Renal cortical epithelial cell (primary cell): ENCODE measurements at regions not wholly inside any gene's neighbourhood (a gene's known extent, or its start where the extent isn't known, plus 50 kb on each side); places are given as distances from the start of the nearest gene placed in this dataset.

ENCODE experiments used
- DNase-seq: peaks from one replicate; pipeline ENCODE4 v3.0.0-alpha.2; 2011; ENCODE audit warnings: low read depth

- DNase-seq = no peak
These were observed 1342.4 kb upstream of the TENM3 start for GRCh38 chr4:180900781-180901180.

GRCh38 chr4:180909279-180909678, 1333.9 kb upstream of the TENM3 start:
- DNase-seq = peak; percentile 14

GRCh38 chr4:180913750-180914149, 1329.5 kb upstream of the TENM3 start:
- peak; percentile 97 for DNase-seq

- DNase-seq = peak; percentile 52
These were observed 1319.7 kb upstream of the TENM3 start for GRCh38 chr4:180923486-180923885.

- peak; percentile 28 for DNase-seq
These were observed 1317.4 kb upstream of the TENM3 start for GRCh38 chr4:180925805-180926204.

- no peak for DNase-seq
These were observed 1316.9 kb upstream of the TENM3 start for GRCh38 chr4:180926277-180926676.

- no peak for DNase-seq
These were observed 1310.7 kb upstream of the TENM3 start for GRCh38 chr4:180932370-180933001.

GRCh38 chr4:180937083-180937482, 1306.1 kb upstream of the TENM3 start:
- no peak for DNase-seq

- DNase-seq = no peak
These were observed 1302.5 kb upstream of the TENM3 start for GRCh38 chr4:180940680-180941079.

GRCh38 chr4:180942367-180942916, 1300.8 kb upstream of the TENM3 start:
- DNase-seq = no peak

GRCh38 chr4:180946188-180946587, 1297.0 kb upstream of the TENM3 start:
- no peak for DNase-seq

GRCh38 chr4:180947425-180947824, 1295.8 kb upstream of the TENM3 start:
- peak; percentile 27 for DNase-seq

GRCh38 chr4:180949424-180950213, 1293.6 kb upstream of the TENM3 start:
- peak; percentile 31 for DNase-seq

GRCh38 chr4:180950377-180950776, 1292.8 kb upstream of the TENM3 start:
- no peak for DNase-seq

- DNase-seq = no peak
These were observed 1291.9 kb upstream of the TENM3 start for GRCh38 chr4:180951312-180951711.

GRCh38 chr4:180953572-180953971, 1289.6 kb upstream of the TENM3 start:
- peak; percentile 1 for DNase-seq

GRCh38 chr4:180960743-180961401, 1282.3 kb upstream of the TENM3 start:
- DNase-seq = peak; percentile 12

- DNase-seq = no peak
These were observed 1280.9 kb upstream of the TENM3 start for GRCh38 chr4:180962268-180962667.

- DNase-seq = no peak
These were observed 1276.9 kb upstream of the TENM3 start for GRCh38 chr4:180966312-180966711.

- peak; percentile 36 for DNase-seq
These were observed 1275.3 kb upstream of the TENM3 start for GRCh38 chr4:180967936-180968335.

- DNase-seq = no peak
These were observed 1269.3 kb upstream of the TENM3 start for GRCh38 chr4:180973894-180974293.

GRCh38 chr4:180990931-180991330, 1252.3 kb upstream of the TENM3 start:
- no peak for DNase-seq
